ENCODE measurements at regions not wholly inside any gene's neighbourhood (a gene's known extent, or its start where the extent isn't known, plus 50 kb on each side); places are given as distances from the start of the nearest gene placed in this dataset.

DNA sequence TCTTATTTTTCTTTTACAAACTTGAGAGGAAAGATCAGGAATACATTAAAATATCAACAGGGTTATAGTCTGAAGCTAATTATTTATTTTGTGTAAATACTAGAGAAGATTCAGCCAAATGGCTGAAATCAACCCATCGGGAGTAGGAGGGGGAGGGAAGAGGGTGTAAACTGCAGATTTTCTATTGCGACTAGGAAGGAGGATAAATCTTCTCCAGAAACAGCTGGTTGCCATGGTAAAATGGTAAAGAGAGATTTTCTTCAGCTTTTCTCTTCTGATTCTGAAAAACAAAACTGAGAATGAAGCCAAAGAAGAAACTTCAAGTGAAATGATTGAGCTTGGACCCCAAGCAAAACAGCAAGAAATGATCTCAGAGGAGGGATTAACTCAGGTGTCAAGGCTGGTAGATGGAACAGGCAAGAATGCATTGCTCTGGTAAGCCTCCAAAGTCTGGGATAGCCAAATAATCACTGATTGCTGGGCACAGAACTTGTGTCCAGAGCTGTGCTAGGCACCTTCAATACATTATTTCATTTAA, 193.5 kb upstream of the SPTLC3 start:
- Histone ChIP-seq H3K27ac (no peak overlapping the region), H3K4me1 (no peaks in the 10 kb centered on the region), H3K4me3 (no peak overlapping the region), H3K27me3 (no peaks in the 10 kb centered on the region), H3K9me3 (no peaks in the 10 kb centered on the region), H3K36me3 (replicated peaks in 1 of 2; ENCODE audit: insufficient read depth in 1 of 2, low read depth in 2 of 2) (no peaks in the 10 kb centered on the region)
- TF ChIP-seq CTCF (IDR thresholded peaks at IDR 0.05) (no peak), POLR2A (IDR thresholded peaks at IDR 0.05) (no peak)
- no peak for DNase-seq
- intact Hi-C loops (cut with DNase I), result no loop called here
- 9 to 19% methylated on average over 2 of the region's 2 CpGs for whole genome bisulfite sequencing, 2 donors
- no peak for ATAC-seq

GRCh38 chr20:12815778-12816408, 192.9 kb upstream of the SPTLC3 start:
- intact Hi-C loops (cut with DNase I), result no loop called here
- Histone ChIP-seq H3K27me3 (no peaks in the 10 kb centered on the region), H3K4me1 (no peaks in the 10 kb centered on the region), H3K4me3 (no peak overlapping the region), H3K27ac (no peak overlapping the region), H3K36me3 (replicated peaks in 1 of 2; ENCODE audit: insufficient read depth in 1 of 2, low read depth in 2 of 2) (no peaks in the 10 kb centered on the region), H3K9me3 (no peaks in the 10 kb centered on the region)
- no peak for TF ChIP-seq CTCF (IDR thresholded peaks at IDR 0.05)
- no peak for TF ChIP-seq POLR2A (IDR thresholded peaks at IDR 0.05)
- WGBS, 2 donors, result 53 to 60% methylated on average over 3 of the region's 3 CpGs
- ATAC-seq (no peak), DNase-seq (no peak)

DNA sequence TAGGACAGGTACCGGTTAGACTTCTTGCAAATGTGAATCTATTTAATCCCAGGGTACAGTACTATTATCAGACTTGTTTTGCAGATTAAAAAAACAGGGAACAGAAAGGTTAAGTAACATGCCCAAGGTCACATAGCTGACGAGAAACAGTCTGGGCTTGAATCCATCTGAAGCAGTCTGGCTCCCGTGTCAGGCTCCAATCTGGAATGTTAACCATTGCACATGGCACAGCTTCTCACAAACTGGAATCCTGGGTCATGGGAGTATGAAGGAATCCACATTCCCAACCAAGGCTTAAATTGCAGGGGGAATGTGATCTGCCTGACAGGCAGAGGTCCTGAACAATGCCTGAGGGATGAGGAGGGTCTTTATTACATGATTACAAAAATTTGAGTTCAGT, 187.5 kb upstream of the SPTLC3 start:
- ATAC-seq, result no peak
- H3K4me1 ChIP-seq, result no peaks in the 10 kb centered on the region
- H3K36me3 ChIP-seq (replicated peaks in 1 of 2; ENCODE audit: insufficient read depth in 1 of 2, low read depth in 2 of 2), result no peaks in the 10 kb centered on the region
- WGBS, 2 donors, result 33 to 35% methylated on average over 3 of the region's 3 CpGs
- no peak for DNase-seq
- no peaks in the 10 kb centered on the region for H3K27me3 ChIP-seq
- TF ChIP-seq POLR2A (IDR thresholded peaks at IDR 0.05) (no peak), CTCF (IDR thresholded peaks at IDR 0.05) (no peak)
- H3K4me3 ChIP-seq, result no peak overlapping the region
- H3K27ac ChIP-seq, result no peak overlapping the region
- intact Hi-C loops (cut with DNase I), result no loop called here
- no peaks in the 10 kb centered on the region for H3K9me3 ChIP-seq

- intact Hi-C loops (cut with DNase I), result no loop called here
- H3K27me3 ChIP-seq, result no peaks in the 10 kb centered on the region
- DNase-seq (no peak), ATAC-seq (no peak)
- H3K4me1 ChIP-seq, result no peaks in the 10 kb centered on the region
- TF ChIP-seq POLR2A (IDR thresholded peaks at IDR 0.05) (no peak), CTCF (IDR thresholded peaks at IDR 0.05) (no peak)
- H3K4me3 ChIP-seq, result no peak overlapping the region
- WGBS, 2 donors, result 63 to 73% methylated on average over 3 of the region's 3 CpGs
- no peaks in the 10 kb centered on the region for H3K36me3 ChIP-seq (replicated peaks in 1 of 2; ENCODE audit: insufficient read depth in 1 of 2, low read depth in 2 of 2)
- H3K27ac ChIP-seq, result no peak overlapping the region
- no peaks in the 10 kb centered on the region for H3K9me3 ChIP-seq
These were observed 185.0 kb upstream of the SPTLC3 start for GRCh38 chr20:12823734-12824133.

Data from body of pancreas (tissue), 4 donors.